Astrocyte of the hippocampus (primary cell): ENCODE measurements at regions not wholly inside any gene's neighbourhood (a gene's known extent, or its start where the extent isn't known, plus 50 kb on each side); places are given as distances from the start of the nearest gene placed in this dataset.

Experiments used
- DNase-seq: peaks from one replicate; pipeline ENCODE4 v3.0.0; 2011; ENCODE audit warnings: low read depth, low spot score

GRCh38 chr20:40168981-40169620 lies 519.9 kb downstream of the MAFB start:
- DNase-seq: no peak

GRCh38 chr20:40161391-40161790 lies 527.6 kb downstream of the MAFB start:
- DNase-seq: no peak

GRCh38 chr20:40160097-40160550 lies 528.9 kb downstream of the MAFB start:
- peak; percentile 48 for DNase-seq

GRCh38 chr20:40159276-40159675 lies 529.8 kb downstream of the MAFB start:
- no peak for DNase-seq

- no peak for DNase-seq
Measured at GRCh38 chr20:40156600-40157317, 532.3 kb downstream of the MAFB start.

- no peak for DNase-seq
Measured at GRCh38 chr20:40154514-40154913, 534.5 kb downstream of the MAFB start.

GRCh38 chr20:40148886-40149285 lies 540.1 kb downstream of the MAFB start:
- no peak for DNase-seq

GRCh38 chr20:40146071-40146470 lies 543.0 kb downstream of the MAFB start:
- DNase-seq: no peak

- DNase-seq: no peak
Measured at GRCh38 chr20:40144581-40144980, 544.5 kb downstream of the MAFB start.

GRCh38 chr20:40134176-40134575 lies 554.9 kb downstream of the MAFB start:
- no peak for DNase-seq

- DNase-seq: no peak
Measured at GRCh38 chr20:40120827-40121226, 568.2 kb downstream of the MAFB start.

GRCh38 chr20:40111282-40111681 lies 577.8 kb downstream of the MAFB start:
- DNase-seq: no peak

GRCh38 chr20:40110311-40110831 lies 578.7 kb downstream of the MAFB start:
- DNase-seq: no peak

- DNase-seq: no peak
Measured at GRCh38 chr20:40109136-40109535, 579.9 kb downstream of the MAFB start.

GRCh38 chr20:40108321-40108720 lies 580.7 kb downstream of the MAFB start:
- DNase-seq: no peak

- DNase-seq: no peak
Measured at GRCh38 chr20:40104959-40105358, 584.1 kb downstream of the MAFB start.

- no peak for DNase-seq
Measured at GRCh38 chr20:40103420-40103819, 585.6 kb downstream of the MAFB start.

- no peak for DNase-seq
Measured at GRCh38 chr20:40101560-40101959, 587.5 kb downstream of the MAFB start.

- DNase-seq: no peak
Measured at GRCh38 chr20:40100261-40100660, 588.8 kb downstream of the MAFB start.

GRCh38 chr20:40090236-40090635 lies 598.8 kb downstream of the MAFB start:
- no peak for DNase-seq

- DNase-seq: no peak
Measured at GRCh38 chr20:40087496-40087895, 601.5 kb downstream of the MAFB start.

GRCh38 chr20:40085513-40085912 lies 603.5 kb downstream of the MAFB start:
- no peak for DNase-seq

GRCh38 chr20:40082436-40082835 lies 606.6 kb downstream of the MAFB start:
- no peak for DNase-seq
